Left ventricle myocardium superior (tissue), 1 donor: ENCODE measurements at regions not wholly inside any gene's neighbourhood (a gene's known extent, or its start where the extent isn't known, plus 50 kb on each side); places are given as distances from the start of the nearest gene placed in this dataset.

Experiments
- ATAC-seq: fragments of 200-7000 bp; cut with Tn5 transposase; one replicate; pipeline ENCODE4 v1.9.1; 2020; ENCODE audit warnings: mild to moderate bottlenecking, moderate library complexity
- DNase-seq: peaks from one replicate; pipeline ENCODE4 v3.0.0-alpha.2; 2020
- intact Hi-C: fragments of 100-400 bp; cut with micrococcal nuclease; formaldehyde crosslinking; loops from one replicate; pipeline ENCODE4 v1.11.0; 2022
- donor health status: DM: no; HTN: yes; CAD: no; lungs with severe emphysema.

DNA sequence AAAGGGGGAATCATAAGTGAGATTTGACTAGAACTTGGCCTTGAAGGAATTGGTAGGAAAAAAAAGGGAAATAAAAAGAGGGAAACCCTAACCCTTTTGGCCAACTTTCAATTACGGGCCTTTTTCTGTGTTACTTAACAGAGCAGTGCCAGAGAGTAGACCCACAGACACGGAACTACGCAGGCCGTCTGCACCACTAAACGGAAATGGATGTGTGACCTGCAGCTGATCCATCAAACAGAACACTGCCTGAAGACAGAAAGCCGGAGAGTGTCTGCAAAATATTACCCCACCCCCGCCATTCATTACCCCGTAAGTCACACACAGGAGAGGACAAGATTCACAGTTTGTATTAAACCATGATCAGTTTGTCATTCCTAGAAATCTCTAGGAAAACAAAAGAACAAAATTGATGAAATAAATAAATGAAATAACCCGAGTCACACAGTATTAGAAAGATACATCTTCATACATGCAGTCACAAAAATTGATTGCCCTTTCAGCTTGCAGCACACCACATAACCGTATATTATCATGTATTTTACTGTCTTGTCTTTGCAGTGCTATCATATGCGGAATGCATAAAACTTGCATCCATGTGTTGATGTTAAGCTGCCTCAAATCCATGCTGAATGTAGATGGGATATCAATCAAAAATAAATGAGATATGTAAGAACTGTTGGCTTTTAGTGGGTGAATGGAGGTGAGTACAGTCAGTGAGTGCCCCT is 424.7 kb downstream of the IRS2 start:
- intact Hi-C loops: no loop called here
- ATAC-seq (no peak), DNase-seq (no peak)

DNA sequence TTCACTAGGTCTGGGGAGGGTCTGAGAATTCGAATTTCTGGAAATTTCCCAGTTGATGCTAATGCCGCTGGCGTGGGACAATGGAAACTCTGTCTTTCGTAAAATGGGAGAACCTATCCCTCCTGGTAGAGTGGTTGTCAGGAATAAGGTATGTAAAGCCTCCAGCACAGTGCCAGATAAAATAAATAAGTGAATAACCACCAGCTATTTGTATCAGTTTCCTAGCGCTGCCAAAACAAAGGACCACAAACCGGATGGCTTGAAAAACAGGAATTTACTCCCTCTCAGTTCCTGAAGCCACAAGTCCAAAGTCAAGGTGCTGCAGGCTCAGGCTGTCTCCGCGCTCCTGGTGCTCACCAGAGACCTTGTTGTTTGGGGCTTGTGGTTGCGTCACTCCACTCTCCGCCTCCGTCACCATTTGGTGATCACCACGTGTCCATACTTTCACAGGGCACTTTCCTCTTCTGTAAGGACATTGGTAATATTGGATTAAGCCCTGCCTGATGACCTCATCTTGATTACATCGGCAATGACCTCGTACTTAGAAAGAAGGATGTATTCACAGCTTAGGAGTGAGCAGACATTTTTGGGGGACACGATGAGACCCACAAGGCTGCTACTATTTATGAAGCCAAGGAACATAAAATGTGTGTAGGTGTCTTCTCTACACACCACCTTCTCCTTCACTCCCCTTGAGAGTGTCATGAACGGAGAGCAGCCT is 428.5 kb downstream of the IRS2 start:
- DNase-seq: no peak
- no peak for ATAC-seq
- intact Hi-C loops: no loop called here

DNA sequence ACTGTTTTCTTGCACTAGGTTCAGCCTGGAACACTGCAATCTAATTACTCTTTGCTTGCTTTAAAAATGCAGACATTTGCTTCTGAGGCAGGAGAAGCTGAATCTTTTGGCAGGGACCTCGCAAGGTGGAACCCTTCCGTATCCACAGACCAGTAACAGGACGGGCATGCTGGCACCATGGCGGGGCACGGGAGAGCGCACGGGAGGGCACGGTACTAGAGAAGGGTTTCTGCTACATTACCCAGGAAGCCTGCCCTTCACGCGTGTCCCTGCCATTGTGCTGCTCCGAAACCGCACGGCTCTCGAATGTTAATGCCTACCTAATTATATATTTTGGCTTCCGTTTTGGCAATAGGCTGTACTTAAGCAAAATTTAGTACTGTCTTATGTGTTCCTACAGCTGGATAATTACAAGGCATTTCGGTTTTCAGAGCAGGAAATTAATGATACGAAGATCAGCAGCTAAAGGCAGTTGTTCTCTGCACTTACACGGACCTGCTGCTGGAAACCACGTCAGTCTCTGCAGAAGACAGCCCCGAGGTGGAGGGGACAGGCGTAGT is 430.4 kb downstream of the IRS2 start:
- intact Hi-C loops: no loop called here
- ATAC-seq (no peak), DNase-seq (no peak)

DNA sequence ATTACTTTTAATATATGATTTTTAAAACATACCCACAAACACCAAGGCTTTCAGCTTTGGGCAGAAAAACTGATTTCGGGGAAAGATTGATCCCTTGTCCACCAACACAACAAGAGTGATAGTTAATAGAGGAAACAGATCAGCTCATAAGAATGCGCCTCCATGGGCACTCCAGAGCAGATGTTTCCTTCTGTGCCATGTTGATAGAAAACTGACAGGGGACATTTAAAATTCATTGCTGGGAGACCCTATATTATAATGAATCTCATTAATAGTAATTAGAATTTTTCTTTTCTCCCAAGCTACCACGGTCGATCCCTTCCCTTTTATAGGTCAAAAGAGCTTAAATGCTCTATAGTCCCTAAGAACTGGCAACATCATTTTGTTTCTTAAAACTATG is 431.2 kb downstream of the IRS2 start:
- ATAC-seq (no peak), DNase-seq (no peak)
- intact Hi-C loops: no loop called here

DNA sequence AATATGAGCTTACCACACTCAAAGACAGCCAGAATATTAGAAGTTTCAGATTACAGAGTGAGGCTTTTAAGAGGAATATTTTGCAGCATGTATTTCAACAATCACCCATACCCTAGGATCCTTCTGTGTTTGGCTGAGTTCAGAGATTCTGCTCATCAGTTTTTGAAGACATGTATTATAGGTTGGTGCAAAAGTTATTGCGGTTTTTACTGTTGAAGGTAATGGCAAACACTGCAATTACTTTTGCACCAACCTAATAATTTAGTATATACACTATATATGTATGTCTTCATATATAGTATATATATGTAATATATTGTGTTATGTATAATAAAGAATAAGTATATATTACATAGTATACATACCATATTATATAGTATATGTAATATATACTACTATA is 435.1 kb downstream of the IRS2 start:
- intact Hi-C loops: no loop called here
- ATAC-seq: no peak

DNA sequence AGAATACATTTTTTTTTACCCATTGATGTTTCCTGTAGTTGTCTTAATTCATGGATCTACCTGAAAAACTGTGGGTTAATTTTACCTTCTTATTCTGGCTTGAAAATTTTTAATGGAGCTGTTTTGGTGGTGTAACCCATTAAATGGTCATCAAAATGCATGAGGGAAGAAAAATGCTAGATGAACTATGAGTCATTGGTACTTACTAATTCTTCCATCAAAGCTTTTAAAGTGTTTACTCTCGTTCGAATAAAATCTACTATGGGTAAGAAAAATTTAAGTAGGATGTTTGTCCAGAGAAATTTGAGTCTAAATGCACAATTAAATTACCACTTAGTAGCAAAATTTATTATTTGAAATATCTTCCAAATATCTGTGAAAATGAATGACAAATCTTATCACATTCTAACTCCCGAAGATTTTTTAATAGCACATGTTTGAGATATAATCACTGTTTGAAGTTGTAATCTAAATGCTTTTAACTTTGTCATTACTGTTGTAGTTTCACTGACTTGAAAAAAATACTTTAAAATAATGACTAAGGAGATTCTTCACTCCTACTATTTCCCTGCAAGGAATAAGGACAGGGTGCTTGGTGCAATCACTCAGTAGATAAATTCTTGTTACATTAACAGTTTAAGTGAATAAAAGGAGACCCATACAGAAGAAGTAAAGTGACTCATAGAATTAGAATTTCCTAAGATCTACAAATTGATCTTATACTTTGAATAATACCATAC is 437.7 kb downstream of the IRS2 start:
- ATAC-seq (no peak), DNase-seq (no peak)
- intact Hi-C loops: no loop called here

More for the DNA sequence above, 435.1 kb downstream of the IRS2 start:
- DNase-seq: no peak

DNA sequence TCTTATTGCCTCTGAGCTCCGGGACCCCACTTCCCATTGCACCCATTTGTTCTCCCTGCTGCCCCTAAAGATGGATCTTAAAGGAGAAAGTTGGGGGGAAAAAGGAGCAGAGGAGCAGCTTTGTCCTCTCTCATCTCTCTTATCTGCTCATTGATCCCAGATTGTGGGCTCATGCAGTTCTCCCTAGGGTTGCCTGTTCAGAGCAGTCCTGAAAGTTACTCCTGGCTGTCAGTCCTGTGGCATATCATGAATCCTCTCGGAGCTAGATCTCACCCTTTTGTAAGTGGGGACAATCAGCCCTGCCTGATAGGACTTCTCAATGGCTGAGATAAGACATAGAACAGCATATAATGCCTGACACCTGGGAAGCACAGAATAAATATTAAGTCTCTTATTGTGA is 440.3 kb downstream of the IRS2 start:
- intact Hi-C loops: no loop called here

DNA sequence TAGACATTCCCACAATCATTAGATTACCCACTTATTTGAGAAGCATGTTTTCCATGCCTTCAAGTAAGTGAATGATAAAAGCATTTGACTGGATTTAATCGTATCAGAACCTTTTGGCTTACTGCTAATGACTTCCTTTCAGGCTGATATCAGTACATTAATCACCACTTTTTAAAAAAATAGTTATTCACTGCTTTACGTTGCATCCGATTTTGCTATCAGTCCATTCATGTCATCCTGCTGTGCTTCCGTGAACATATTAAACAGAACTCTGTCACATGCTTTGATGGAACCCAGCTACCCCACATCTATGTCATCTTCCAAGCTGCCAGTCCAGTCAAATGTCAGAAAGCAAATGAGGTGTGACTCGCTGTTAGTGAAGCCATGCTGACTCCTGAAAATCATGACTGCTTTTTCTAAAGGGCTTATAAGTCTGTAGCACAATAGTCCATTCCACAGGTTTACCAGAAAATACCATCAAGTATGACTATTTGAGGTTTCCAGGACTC is 440.9 kb downstream of the IRS2 start:
- DNase-seq (no peak), ATAC-seq (no peak)
- intact Hi-C loops: no loop called here

More for the DNA sequence above, 440.3 kb downstream of the IRS2 start:
- ATAC-seq (no peak), DNase-seq (no peak)

DNA sequence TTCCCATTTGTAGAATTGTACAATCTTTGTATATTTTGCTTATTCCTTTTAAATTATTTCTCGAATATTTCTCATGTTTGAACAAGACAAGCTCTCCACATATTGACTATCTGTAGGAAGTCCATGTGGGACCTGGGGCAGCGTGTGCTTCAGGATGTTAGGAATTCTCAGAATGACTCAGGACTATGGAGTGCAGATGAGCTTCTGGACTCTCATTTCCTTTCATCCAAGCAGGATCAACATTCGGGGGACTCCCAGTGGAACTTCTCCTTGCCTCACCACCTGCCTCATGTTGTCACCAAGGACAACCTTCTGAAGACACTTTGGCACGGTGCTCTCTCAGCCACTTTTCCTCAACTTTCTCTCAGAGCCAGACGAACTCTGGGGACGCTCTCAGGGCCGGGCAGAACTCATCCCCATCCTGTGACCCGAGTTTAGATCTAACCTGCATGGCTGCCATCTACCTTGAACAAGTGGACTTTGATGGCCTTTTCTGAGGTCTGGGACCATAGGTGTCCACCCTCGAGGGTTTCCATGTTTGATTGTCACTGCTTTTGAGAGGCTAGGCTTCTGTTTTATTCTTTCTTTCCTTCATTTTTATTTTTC is 441.7 kb downstream of the IRS2 start:
- ATAC-seq (no peak), DNase-seq (no peak)
- intact Hi-C loops: no loop called here

DNA sequence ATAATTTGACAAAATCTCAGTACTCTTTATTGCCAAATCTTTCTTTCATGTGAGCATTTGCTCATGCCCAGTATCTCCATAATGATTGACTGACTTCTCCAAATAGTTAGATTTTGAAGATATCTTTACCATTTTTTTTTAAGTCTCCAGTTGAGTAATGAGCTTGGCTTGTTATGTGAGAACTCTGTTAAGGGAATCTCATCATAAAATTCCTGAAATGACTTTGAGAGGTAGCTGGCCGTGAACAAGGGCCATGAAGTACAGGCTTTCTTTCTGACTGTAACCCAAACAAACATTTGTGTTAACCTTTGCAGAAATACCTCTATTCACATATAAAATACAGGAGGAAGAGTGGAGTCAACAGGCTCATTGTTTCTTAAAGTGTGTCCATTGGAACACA is 449.7 kb downstream of the IRS2 start:
- ATAC-seq: no peak
- intact Hi-C loops: no loop called here

DNA sequence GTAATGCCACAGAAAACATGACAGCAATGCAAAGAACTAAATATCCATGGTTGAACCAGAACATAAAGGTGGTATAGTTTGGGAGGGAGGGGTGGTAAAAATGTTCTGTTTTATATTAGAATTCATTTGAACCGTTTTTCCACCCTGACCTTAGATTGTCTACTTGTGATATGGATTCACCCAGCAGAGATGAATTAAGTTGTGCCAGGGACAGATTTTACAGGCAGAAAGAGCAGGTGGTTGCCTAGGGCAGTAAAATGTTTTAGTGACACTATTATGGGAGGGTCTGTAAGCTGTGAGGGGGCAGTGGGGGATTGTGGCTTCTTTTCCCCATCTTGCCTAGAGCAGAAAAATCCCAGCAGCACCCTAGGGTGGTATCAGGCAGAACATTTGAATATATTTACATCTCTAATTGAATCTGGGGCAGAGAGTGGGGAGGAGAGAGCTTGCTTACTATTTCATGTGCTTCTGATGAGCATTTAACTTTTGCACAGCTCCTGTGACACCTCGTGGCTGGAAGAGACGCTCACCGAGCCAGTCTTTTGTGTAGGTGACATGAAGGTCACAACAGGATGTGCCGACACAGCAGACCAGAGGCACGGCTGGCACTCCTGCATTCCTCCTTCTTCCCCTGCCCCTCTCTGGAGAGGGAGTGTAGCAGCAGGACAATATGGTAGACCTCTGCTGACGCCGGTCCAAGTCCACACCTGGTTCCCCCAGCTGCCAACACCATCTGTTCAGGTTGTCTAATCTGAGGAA is 452.3 kb downstream of the IRS2 start:
- intact Hi-C loops: no loop called here
- ATAC-seq (peak; percentile 92), DNase-seq (peak; percentile 42)

More for the DNA sequence above, 449.7 kb downstream of the IRS2 start:
- no peak for DNase-seq

DNA sequence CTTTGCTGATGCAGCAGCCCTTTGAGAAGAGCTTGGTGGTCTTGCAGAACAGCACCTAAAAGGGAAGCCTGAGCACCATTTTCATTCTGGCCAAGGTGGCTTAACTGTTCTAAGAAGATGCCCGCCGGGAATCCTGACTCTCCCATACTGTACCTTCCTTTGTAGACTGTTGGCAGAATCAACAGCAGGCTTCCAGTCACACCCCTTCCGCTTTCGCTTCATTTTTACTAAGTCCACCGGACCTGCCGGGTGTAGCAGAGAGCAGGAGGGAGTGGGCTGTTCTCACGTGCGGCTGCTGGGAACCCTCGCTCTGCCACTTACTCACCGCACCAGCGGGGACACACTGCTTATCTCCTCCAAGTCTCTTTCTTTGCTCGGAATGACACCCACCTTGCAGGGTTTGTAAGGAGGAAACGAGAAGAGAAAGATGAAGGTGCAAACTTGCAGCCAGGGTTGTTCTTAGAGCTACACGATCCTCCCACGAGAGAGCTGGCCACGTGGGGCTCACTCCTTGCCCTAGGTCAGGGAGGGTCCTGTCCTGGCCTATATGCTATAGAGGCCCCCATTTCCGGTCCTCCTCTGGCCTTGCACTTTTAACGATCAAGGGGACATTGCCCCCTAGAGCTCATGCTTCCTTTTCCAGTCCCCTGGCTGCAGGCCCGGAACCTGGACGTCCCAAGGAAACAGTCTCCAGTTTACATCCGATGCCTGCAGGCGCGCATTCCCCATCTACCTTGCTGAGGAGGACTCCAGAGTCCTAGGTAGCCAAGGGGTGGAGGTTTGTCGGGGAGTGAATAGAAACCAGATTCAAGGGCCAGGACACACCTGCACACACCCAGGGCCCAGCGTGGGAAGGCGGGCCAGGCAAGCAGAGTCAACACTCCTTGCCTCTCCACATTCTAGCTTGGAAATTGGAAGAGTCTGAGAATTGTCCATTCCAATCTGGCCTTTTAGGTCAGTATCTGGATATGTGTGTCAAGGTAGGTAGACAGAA is 453.6 kb downstream of the IRS2 start:
- no peak for DNase-seq
- intact Hi-C loops: no loop called here
- no peak for ATAC-seq

DNA sequence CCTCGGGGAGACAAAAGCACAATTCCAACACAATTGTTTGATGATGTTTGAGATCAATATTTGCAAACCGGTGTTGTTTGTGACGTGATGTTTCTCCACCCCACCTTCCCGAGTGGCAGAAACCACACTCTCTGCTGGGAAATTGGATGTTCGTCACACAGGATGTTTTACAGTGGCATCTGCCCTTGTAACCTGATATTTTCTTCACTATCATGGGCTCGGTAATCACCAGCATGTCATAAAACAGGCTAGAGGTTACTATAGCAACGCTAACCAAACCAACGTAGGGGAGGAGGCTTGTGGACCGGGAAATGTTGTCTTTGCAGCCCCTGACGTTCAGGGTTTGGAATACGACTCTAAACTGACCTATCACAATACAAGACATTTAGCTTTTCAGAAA is 454.5 kb downstream of the IRS2 start:
- ATAC-seq: no peak
- intact Hi-C loops: no loop called here
- DNase-seq: no peak

DNA sequence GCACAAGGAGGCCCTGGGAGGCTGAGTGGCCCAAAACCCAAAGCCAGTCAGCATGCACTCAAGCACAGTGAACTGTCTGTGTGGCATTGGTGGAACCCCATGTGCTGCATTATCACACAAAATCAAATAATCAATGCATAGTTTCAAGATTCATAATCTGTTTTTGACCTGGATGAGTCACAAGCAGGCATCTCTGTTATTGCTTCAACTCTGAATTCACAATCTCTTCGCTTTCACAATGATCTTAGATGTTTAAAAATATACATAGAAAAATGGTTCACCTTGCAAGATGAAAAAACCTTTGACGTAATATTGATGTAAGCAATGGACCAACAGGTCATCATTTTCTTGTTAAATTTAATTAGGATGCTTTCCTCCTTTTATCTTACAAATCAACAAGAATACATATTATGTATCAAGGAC is 455.4 kb downstream of the IRS2 start:
- ATAC-seq (no peak), DNase-seq (no peak)
- intact Hi-C loops: no loop called here

DNA sequence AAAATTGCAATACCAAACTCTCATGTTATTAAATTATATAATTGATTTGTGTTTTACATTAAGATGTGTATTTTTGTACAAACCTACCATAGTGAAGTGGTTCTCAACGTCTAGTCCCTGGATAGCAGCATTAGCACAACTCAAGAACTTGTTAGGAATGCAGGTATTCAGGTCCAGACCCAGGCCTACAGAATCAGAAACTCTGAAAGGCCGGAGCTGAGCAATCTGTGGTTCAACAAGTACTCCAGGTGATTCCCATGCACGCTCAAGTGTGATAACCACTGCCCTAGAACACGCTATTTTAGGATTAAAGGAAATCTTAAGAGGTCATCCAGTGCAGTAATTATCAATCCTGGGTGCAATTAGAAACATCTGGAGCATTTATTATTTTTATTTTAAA is 456.3 kb downstream of the IRS2 start:
- no peak for DNase-seq
- intact Hi-C loops: no loop called here
- ATAC-seq: no peak

DNA sequence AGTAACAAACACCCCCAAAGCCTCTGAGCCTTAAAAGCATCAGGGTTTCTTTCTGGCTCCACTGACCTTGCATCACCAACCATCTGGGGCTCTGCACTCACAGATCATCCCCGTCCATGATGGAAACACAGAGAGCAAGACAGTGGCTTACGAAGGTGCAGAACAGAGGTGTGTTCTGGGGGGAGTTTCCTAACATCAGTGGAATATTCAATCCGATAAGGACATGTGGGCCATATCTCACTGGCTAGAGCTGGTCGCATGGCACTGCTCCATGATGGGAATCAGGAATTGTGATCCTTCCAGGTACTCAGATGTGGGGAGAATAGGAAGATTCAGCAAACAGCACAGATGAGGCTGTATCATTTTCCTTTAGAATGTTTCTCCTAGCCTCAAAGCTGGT is 457.2 kb downstream of the IRS2 start:
- DNase-seq: no peak
- intact Hi-C loops: no loop called here
- ATAC-seq: no peak

DNA sequence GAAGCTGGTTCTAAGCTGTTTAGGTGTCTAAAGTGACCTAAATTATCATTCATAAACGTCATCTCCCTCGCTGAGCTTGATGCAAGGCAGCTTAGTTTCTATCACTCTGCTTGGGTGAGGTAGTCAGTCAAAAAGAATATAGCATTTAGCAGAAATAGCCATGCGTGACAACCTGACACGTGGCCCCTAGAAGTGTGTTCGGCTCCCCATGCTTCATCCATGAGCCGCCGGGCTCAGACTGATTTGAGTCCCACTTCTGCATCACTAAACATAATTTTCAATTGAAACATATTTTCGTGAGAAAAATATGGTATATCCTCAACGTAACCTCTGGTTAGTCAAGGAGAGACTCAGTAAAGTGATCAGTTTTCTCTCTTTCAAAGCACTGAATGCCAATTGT is 459.8 kb downstream of the IRS2 start:
- no peak for ATAC-seq
- no peak for DNase-seq
- intact Hi-C loops: no loop called here

DNA sequence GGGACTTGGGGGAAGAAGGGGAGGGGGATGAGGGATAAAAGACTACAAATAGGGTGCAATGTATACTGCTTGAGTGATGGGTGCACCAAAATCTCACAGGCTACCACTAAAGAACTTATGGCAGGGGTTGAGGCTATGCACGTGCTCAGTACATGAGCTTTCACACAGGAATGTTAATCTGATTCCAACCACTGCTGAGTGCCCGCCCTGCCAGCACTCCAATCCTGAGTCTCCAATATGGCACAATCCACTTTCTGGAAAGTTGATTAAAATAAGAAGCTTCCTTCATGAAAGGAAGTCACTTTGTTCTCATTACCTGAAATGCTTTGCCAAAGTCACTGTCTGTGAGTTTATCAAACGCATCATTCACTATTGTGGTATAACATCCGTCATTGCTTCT is 463.0 kb downstream of the IRS2 start:
- DNase-seq (no peak), ATAC-seq (no peak)
- intact Hi-C loops: no loop called here
